T-helper 17 cell (primary cell): ENCODE measurements at regions not wholly inside any gene's neighbourhood (a gene's known extent, or its start where the extent isn't known, plus 50 kb on each side); places are given as distances from the start of the nearest gene placed in this dataset.

Experiments used
- ATAC-seq: fragments of 150-1000 bp; cut with Tn5 transposase; 2 replicates; pipeline ENCODE4 v1.10.0; 2021; ENCODE audit warnings: mild to moderate bottlenecking, moderate library complexity
- DNase-seq, 3 donors: peaks; one replicate each; pipeline versions ENCODE4 v3.0.0 to v3.0.0-alpha.2; 2020 to 2021
- H3K9me3 ChIP-seq: one replicate; pipeline ENCODE4 v1.7.0; 2013; ENCODE audit warnings: low read length, mild to moderate bottlenecking; ENCODE audit not compliant: control insufficient read depth, poor library complexity, severe bottlenecking
- H3K27ac Mint-ChIP-seq: one replicate; pipeline ENCODE4 v1.8.0; 2022; ENCODE audit warnings: mild to moderate bottlenecking, moderate library complexity, mixed read lengths
- H3K27me3 Mint-ChIP-seq: one replicate; pipeline ENCODE4 v1.8.0; 2022; ENCODE audit warnings: mixed read lengths
- H3K36me3 Mint-ChIP-seq: one replicate; pipeline ENCODE4 v1.8.0; 2022; ENCODE audit warnings: low read depth, mixed read lengths
- H3K4me1 Mint-ChIP-seq: one replicate; pipeline ENCODE4 v1.8.0; 2022; ENCODE audit warnings: mild to moderate bottlenecking, mixed read lengths
- H3K4me3 Mint-ChIP-seq: one replicate; pipeline ENCODE4 v1.8.0; 2022; ENCODE audit warnings: mild to moderate bottlenecking, moderate library complexity, mixed read lengths

DNA sequence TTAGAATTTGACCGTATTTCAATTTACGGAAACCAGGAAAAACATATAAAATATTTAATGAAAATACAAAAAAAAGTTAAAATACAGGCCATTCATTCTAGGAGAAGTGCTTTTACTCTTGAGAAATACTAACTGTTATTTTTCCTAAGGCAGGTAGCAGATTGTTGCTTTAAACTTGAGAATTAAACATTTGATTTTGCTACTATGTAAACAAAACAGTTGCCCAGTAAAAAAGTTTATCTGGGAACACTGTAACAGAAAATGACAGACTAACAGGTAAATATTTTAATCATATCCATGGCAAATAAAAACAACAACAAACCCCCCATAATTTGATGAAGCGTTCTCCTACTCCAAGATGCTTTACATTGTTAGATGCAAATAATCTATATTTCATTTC, 350.5 kb downstream of the CRPPA start:
- no peak for ATAC-seq
- no peaks in the 10 kb centered on the region for H3K9me3 ChIP-seq
- Mint-ChIP-seq H3K27me3 (peaks cover 11% of the 10 kb centered on the region), H3K4me3 (no peak overlapping the region), H3K27ac (no peak overlapping the region), H3K4me1 (no peaks in the 10 kb centered on the region), H3K36me3 (no peaks in the 10 kb centered on the region)
- DNase-seq, result no peak

DNA sequence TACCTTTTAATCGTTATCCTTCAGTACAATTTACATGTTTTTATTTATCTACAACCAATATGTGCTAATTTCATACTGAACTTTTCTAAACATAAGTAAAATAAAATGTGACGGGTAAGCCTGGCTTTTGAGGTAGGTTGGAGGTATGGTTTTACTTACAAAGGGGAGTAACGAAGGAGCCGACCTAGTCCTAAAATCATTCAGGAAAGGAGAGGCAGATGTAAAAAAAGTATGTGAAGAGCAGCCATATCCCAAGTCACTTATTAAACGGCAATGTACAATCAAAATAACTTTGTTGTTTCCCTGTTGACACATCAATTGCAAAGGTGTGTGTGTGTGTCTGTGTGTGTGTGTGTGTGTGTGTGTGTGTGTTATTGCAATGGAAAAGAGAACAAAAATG, 351.3 kb downstream of the CRPPA start:
- H3K36me3 Mint-ChIP-seq, result no peaks in the 10 kb centered on the region
- no peaks in the 10 kb centered on the region for H3K9me3 ChIP-seq
- H3K4me3 Mint-ChIP-seq, result no peak overlapping the region
- no peak overlapping the region for H3K27ac Mint-ChIP-seq
- H3K27me3 Mint-ChIP-seq, result peaks cover 11% of the 10 kb centered on the region
- no peak for DNase-seq
- no peak for ATAC-seq
- H3K4me1 Mint-ChIP-seq, result no peaks in the 10 kb centered on the region

DNA sequence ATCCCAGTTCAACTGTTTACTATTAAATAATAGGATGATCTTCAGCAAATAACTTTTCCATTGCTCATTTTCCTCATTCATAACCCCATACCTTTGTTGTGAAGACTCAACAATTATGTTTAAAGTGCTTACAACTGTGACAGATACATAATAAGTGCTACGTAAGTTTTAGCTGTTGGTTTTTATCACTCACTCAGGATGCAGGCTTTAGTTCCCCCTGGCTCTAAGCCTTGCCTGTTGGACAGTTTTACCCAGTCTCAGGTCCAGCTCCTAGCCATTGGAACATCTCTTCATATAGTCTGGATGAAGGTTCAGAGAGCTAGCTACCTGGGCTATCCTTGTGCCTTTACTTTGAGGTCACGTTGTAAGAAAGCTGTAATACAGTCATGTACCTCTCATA, 353.2 kb downstream of the CRPPA start:
- ATAC-seq (no peak), DNase-seq (no peak)
- Mint-ChIP-seq H3K27me3 (peaks cover 6% of the 10 kb centered on the region), H3K4me1 (no peaks in the 10 kb centered on the region), H3K36me3 (no peaks in the 10 kb centered on the region), H3K4me3 (no peak overlapping the region), H3K27ac (no peak overlapping the region)
- H3K9me3 ChIP-seq, result no peaks in the 10 kb centered on the region

DNA sequence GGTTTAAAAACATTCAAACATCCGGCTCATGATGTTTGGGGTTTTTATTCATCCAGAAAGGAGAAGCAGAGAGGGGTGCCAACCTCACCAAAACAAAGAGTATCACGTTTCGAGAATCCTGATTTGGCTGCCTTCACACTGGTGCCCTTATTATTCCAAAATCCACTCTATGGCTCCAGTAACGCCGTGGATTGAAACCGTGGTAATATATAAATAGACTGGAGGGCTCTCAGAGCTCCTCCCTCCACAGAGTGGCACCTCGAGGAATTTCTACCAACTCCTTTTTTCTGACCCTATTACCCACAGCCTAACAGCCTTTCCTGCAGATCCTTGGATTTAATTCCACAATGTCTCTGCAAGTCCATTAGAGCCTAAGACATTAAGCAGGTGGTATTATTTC, 353.6 kb downstream of the CRPPA start:
- no peaks in the 10 kb centered on the region for H3K9me3 ChIP-seq
- no peak for DNase-seq
- no peaks in the 10 kb centered on the region for H3K4me1 Mint-ChIP-seq
- ATAC-seq, result no peak
- no peaks in the 10 kb centered on the region for H3K36me3 Mint-ChIP-seq
- H3K4me3 Mint-ChIP-seq, result no peak overlapping the region
- H3K27me3 Mint-ChIP-seq, result peaks cover 6% of the 10 kb centered on the region
- H3K27ac Mint-ChIP-seq, result no peak overlapping the region

DNA sequence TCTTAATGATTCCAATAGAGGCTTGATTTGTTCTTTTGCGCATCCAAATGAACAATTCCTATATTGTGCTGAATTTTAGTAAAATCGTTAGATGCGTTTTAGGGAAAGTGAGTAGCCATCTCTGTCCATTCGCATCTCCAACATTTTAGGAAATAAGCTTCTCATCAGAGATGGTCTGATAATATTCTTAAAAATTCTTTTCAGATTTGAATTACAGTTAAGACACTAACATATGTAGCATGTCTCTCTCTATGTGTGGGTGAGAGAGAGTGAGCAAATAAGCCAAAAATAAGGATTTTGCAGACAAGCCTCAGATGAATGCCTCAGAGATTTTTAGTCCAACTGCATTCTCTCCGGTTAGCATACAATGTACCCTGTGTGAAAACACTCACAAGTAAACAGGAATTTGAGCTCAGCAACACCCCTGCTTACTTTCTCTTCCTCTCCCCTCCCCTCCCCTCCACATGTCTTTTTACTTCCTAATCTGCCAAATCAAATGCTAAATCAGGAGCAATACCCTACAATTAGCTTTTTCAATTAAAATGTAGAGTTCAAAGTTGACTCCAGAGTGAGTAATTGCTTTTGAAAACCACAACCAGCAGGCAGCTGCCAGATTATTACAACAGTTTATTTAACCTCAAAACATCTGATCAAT, 354.4 kb downstream of the CRPPA start:
- no peak overlapping the region for H3K27ac Mint-ChIP-seq
- no peaks in the 10 kb centered on the region for H3K9me3 ChIP-seq
- peaks cover 2% of the 10 kb centered on the region for H3K4me1 Mint-ChIP-seq
- no peak for DNase-seq
- no peak for ATAC-seq
- no peaks in the 10 kb centered on the region for H3K36me3 Mint-ChIP-seq
- H3K27me3 Mint-ChIP-seq, result peaks cover 6% of the 10 kb centered on the region
- H3K4me3 Mint-ChIP-seq, result no peak overlapping the region

DNA sequence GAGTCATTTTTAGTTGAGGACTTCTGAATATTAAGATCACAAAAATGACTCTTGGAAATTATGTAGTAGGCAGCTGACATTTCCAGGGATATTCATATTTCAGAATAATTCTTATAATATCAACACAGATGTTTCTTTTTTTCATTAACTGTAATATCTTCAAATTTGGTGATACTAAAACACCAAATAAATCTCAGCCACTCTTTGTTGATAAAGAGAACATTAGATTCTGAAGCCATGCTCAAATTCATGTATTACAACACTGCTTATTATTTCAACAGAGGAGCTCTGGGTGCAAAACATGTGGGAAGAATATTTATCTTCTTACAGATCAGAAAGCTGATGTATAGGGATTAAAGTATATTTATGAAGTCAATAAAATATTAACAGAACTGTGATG, 355.4 kb downstream of the CRPPA start:
- no peaks in the 10 kb centered on the region for H3K36me3 Mint-ChIP-seq
- H3K27ac Mint-ChIP-seq, result peak overlapping the region; percentile 24
- DNase-seq (no peak), ATAC-seq (no peak)
- H3K4me1 Mint-ChIP-seq, result peaks cover 7% of the 10 kb centered on the region
- peaks cover 6% of the 10 kb centered on the region for H3K27me3 Mint-ChIP-seq
- no peak overlapping the region for H3K4me3 Mint-ChIP-seq
- H3K9me3 ChIP-seq, result no peaks in the 10 kb centered on the region

DNA sequence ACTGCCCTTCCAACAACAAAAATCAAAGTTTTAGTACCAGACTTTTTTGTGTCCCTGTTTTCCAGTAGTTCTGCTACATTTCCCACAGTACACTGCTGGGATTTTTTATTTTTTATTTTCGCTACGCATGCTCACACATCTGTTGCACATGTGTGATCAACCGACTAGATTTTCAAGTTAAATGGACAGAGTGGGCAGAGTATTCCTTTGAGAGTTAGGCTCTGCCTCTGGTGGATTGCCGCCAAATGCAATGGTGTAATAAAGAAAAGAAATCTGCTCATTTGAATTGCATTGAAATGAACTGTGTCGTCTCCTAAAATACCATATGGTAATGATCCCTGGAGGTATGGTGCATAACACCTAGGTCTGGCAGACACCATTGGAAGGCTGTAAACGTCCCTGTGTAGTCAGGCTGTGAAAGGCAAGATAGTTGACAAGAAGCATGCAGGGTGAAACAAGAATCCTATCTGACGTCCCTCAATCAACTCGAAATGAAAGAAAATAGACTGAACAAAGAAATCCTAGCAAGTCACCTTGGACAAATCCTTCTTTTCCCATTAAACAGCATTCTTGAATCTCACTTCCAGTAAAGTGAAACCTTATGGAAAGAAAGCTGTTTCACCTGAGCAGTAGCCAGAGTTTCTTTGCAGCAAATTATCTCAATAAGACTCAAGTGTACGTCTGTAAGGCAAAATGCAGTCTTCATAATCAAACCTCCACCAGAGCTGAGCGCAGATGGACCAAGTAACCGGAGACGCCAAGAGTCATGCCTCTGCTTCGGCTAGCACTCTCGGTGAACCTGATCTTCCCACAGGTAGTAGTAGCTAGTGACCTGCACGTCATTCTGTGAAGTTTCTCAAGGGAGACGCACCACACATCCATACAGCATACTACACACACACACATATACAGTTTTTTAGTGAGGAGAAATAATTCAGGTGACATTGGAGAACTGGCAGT, 357.3 kb downstream of the CRPPA start:
- H3K27ac Mint-ChIP-seq, result no peak overlapping the region
- no peak for ATAC-seq
- peaks cover 6% of the 10 kb centered on the region for H3K27me3 Mint-ChIP-seq
- H3K9me3 ChIP-seq, result no peaks in the 10 kb centered on the region
- H3K4me3 Mint-ChIP-seq, result no peak overlapping the region
- H3K36me3 Mint-ChIP-seq, result no peaks in the 10 kb centered on the region
- peaks cover 10% of the 10 kb centered on the region for H3K4me1 Mint-ChIP-seq
- no peak for DNase-seq

DNA sequence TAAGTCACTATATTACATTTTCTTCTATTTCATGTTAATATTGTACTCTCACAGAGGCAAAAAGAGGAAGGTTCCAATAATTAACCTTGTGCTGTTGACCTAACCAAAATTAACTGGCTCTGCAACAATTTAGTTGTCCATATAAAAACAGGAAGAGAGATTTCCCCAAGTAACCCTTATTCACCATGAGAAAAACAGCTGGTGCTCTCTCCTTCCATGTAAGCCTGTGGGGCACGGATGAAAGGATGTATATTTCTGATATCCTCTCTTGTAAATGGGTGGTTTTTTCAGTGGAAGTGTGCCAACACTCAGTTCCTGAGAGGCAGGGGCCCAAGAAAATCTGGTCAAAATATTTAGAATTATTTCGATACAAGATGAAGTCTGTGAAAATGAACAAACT, 358.1 kb downstream of the CRPPA start:
- Mint-ChIP-seq H3K36me3 (no peaks in the 10 kb centered on the region), H3K4me1 (peaks cover 10% of the 10 kb centered on the region)

DNA sequence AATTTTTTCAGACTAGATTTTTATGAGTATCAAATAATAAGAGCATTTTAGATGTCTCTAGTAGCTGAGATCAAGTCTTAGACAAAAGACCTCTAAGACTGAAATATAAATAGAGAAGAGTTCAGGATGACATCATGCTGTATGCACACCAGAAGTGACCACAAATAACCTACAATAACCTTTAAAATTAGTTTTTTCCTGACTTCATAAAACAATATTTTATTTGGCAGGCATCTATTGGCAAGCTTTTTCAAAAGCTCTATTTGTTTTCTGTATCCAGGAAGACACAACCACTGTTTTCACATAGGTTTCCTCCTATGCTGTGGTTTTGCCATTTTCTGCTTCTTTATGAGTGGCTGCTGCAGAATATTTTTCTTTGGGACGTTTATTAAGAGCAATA, 359.1 kb downstream of the CRPPA start:
- peak overlapping the region; percentile 10 for H3K4me3 Mint-ChIP-seq
- peak overlapping the region; percentile 53 for H3K27ac Mint-ChIP-seq
- peaks cover 10% of the 10 kb centered on the region for H3K4me1 Mint-ChIP-seq
- ATAC-seq (peak; percentile 74), DNase-seq (no peak)
- no peaks in the 10 kb centered on the region for H3K27me3 Mint-ChIP-seq
- H3K36me3 Mint-ChIP-seq, result no peaks in the 10 kb centered on the region
- no peaks in the 10 kb centered on the region for H3K9me3 ChIP-seq

More for the DNA sequence above, 358.1 kb downstream of the CRPPA start:
- no peaks in the 10 kb centered on the region for H3K9me3 ChIP-seq
- Mint-ChIP-seq H3K4me3 (no peak overlapping the region), H3K27ac (no peak overlapping the region), H3K27me3 (no peaks in the 10 kb centered on the region)
- DNase-seq (no peak), ATAC-seq (no peak)

DNA sequence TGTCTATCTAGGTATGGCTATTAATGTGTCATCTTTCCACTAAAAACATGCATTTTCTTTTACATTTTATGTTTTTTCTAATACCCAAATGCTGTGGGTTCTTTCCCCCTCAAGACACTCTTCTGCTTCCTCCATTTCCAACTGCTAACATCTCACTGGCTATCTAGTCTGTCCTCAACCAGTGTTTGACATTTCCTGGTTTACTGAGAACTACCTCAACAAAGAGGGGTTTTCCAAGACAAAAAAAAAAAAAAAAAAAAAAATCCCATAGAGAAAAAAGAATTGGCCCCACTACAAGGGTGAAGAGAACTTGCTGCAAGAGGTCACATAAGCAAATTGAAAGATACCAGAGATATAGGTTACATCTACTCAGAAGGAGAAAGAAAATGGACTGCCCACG, 359.7 kb downstream of the CRPPA start:
- DNase-seq (no peak), ATAC-seq (peak; percentile 55)
- no peaks in the 10 kb centered on the region for H3K9me3 ChIP-seq
- no peaks in the 10 kb centered on the region for H3K36me3 Mint-ChIP-seq
- H3K4me3 Mint-ChIP-seq, result peak overlapping the region; percentile 10
- H3K4me1 Mint-ChIP-seq, result peaks cover 10% of the 10 kb centered on the region
- no peaks in the 10 kb centered on the region for H3K27me3 Mint-ChIP-seq
- peak overlapping the region; percentile 53 for H3K27ac Mint-ChIP-seq

DNA sequence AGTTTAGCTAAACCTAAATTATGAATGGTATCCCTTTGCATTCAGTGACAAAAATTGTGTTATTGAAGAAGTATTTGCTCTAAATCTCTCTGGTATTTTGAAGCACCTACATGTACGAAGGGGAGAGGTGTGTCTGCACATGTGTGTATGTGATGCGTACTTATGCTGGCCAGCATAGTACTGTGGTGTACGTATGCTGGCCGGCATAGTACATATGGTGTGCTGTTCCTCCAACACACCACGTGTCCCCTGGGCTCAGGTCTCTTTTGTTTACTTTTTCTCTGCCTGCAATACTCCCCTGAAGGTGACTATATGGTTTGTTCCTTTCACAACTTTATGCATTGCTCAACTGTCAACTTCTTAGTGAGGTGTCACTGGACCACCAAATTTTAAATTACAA, 360.3 kb downstream of the CRPPA start:
- no peak for ATAC-seq
- peaks cover 10% of the 10 kb centered on the region for H3K4me1 Mint-ChIP-seq
- DNase-seq, result no peak
- no peak overlapping the region for H3K27ac Mint-ChIP-seq
- no peaks in the 10 kb centered on the region for H3K27me3 Mint-ChIP-seq
- H3K36me3 Mint-ChIP-seq, result no peaks in the 10 kb centered on the region
- no peaks in the 10 kb centered on the region for H3K9me3 ChIP-seq
- no peak overlapping the region for H3K4me3 Mint-ChIP-seq

DNA sequence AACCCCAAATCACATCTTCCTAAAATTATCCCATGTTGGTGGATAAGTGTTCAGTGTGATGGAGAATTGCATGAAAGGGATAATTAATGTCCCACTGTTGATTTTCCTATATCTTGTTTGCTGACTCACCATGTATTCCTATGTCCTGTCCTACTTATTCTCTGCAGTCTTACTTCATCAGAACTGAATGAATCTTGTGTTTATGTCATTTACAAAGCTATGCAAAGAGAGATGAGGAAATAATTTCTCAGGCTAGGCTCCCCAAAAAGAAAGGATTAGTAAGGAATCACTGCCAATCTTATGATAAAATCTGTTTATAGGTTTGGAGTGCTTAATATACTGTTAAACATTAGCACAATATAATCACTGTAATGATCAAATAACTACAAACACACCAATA, 360.8 kb downstream of the CRPPA start:
- Mint-ChIP-seq H3K4me3 (no peak overlapping the region), H3K27me3 (no peaks in the 10 kb centered on the region), H3K36me3 (no peaks in the 10 kb centered on the region), H3K4me1 (peaks cover 10% of the 10 kb centered on the region), H3K27ac (no peak overlapping the region)
- no peaks in the 10 kb centered on the region for H3K9me3 ChIP-seq
- DNase-seq (no peak), ATAC-seq (no peak)

DNA sequence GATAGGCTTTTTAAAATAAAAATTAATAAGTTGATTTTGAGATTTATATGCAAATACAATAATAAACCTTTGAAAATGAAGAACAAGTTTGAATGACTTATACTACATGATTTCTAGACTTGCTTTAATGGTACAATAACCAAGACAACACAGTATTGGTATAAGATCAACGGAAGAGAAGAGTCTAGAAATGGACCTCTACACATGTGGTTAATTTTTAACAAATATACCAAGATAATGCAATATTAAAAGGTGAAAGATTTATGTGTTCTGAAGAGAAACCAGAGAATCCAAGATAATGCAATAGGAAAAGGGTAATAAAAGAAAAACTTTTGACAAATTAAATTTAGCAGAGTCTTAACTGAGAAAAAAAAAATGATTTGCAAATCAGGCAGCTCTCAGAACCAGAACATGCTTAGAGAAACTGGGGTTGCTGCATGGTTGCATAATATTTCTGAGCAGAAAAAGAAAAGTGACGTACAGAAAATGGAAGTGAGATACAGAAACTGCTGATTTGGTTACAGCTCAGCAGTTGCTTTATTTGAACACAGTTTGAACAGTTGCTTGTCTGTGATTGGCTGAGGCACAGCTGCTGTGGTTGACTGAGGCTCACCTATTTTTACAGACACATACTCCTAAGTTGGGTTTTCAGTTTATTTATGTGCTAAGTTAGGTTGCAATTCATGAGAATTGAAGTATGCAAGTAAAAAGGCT, 365.9 kb downstream of the CRPPA start:
- H3K36me3 Mint-ChIP-seq, result no peaks in the 10 kb centered on the region
- peaks cover 2% of the 10 kb centered on the region for H3K4me1 Mint-ChIP-seq
- H3K9me3 ChIP-seq, result no peaks in the 10 kb centered on the region
- ATAC-seq (no peak), DNase-seq (no peak)
- H3K4me3 Mint-ChIP-seq, result no peak overlapping the region
- no peaks in the 10 kb centered on the region for H3K27me3 Mint-ChIP-seq
- no peak overlapping the region for H3K27ac Mint-ChIP-seq
